ENCODE measurements at regions not wholly inside any gene's neighbourhood (a gene's known extent, or its start where the extent isn't known, plus 50 kb on each side); places are given as distances from the start of the nearest gene placed in this dataset.

DNA sequence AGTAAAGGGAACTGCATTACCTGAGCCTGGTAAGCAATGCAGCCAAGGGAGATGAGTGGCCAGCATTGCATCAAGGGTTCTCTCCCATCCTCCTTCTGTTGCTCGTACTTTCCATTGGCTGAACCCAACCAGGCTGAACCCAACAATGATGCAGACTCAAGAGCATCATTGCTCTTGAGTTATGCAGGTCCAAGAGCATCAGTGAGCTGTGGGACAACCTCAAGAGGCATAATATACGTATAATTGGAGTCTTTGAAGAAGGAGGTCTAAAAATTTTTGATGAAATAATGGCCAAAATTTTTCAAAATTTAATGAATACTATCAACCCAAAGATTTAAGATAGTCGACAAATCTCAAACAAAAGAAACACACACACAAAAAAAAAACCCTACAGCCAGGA, 213.0 kb downstream of the RNF152 start:
- in situ Hi-C loops (cut with MboI; ENCODE audit: low sequenced_read_pairs): no loop called here

DNA sequence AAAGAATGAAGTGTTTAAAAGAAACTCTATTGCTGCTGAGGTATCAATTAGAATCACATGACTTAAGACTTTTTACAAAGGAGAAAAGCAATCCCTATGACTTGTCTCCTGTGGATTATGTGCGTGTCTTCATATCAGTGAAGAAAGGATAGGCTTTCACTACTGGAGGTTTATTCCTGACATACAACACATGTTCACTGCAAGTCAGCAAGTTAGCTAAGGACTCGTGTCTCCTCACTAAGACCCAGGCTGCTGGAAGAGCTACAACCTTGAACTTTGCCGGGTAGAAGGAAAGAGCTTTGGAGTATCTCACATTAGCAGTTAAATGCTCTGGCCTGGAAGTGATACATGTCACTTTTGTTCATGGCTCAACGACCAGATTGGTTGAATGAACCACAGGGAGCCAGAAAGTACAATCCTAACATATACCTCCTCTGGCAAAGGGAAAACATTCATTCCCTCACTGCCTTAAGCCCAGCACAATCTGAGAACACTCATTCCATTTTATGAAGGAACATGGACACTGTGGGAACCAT, 215.3 kb downstream of the RNF152 start:
- in situ Hi-C loops (cut with MboI; ENCODE audit: low sequenced_read_pairs): no loop called here

DNA sequence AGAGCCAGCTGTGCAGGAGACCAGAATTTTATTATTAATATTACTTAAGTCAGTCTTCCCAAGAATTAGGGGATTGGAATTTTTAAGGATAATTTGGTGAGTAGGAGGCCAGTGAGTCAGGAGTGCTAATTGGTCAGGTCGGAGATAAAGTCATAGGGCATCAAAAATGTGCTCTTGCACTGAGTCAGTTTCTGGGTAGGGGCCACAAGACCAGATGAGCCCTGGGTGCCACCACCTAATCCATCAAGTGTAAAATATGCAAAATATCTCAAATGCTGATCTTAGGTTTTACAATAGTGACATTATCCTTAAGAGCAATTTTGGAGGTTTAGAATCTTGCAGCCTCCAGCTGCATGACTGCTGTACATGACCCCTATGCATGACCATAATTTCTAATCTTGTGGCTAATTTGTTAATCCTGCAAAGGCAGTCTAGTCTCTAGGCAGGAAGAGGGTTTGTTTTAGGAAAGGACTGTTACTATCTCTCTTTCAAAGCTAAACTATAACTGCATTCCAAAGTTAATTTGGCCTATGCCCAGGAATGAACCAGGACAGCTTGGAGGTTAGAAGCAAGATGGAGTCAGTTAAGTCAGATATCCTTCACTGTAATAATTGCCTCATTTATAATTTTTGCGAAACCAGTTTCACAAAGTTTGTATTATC, 215.9 kb downstream of the RNF152 start:
- in situ Hi-C loops (cut with MboI; ENCODE audit: low sequenced_read_pairs): no loop called here

DNA sequence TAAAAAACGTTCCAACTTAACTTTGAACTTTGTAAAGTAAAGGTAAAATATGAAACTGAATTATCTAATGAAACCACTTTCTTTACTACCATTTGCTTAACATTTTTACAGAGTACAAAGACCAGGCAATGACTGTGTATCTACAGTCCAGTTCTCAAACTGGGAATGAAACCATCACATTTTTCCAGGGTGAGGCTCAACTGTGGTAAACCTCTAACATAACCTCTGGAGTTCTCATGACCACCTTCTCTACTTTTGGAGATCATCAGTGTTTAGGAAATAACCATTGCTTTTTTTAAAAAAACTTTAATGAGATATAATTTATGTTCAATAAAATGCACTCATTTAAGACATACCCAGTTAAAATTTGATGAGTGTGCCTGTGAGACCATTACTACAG, 223.5 kb downstream of the RNF152 start:
- in situ Hi-C loops (cut with MboI; ENCODE audit: low sequenced_read_pairs): no loop called here

DNA sequence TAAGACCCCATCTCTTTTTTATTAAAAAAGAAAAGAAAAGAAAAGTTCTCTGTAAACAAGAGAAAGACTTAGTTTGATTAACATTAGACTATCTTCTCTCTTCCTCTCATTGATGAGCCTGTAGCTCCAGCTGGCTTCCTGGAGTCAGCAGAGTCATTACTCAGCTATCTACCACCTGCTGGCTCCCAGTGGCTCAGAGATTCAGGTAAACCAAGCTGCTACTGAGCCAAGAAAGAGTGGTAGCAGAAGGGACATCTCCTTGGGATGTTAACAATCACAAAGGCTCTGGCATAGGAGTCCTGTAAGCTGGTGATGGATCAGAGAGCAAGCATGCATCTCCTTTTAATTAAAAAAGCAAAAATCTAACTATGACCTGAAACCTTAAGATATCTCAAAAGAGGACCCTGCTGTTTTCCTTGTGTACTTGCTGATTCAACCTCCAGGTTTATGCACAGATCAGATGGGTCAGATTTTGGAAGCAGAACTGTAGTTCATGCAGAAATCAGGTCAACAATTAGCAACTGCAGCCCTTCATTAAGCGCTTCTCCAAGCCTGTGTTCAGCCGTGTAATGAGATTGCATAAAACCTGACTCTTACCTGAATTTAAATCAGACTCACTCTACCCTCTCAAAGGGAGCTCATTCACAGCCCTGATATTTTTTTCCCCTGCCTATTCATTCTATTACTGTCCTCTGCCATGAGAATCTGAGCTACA, 225.8 kb downstream of the RNF152 start:
- in situ Hi-C loops (cut with MboI; ENCODE audit: low sequenced_read_pairs): no loop called here

DNA sequence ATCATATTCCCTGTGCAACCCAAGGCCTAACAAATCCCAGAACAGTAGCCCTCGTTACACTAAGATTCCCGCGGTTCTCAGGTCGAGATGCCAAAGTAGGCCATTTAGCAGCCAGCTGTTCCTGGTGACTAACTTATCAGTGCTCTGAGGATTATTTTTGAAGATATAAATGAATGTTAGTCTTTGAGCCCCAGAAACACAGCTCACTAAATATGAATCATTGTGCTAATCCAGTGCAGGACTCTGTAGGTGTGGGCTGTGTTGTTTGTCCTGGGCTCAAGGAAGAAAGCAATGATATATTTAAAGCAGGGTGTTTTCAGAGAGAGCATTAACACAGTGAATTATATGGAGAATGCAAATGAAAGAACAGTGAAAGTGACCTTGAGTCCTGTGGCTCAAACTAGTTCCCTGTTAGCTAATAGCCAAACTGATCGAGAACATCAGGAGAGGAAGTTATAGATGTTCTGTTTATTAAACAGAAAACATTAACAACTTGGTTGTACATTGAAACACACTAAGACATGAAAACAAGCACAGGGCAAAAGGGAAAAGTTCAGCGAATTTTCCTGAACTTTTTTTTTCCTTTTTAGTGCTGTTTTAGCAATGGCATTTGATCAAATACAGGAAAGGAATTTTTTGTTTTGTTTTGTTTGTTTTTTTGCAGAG, 228.3 kb downstream of the RNF152 start:
- in situ Hi-C loops (cut with MboI; ENCODE audit: low sequenced_read_pairs): no loop called here

DNA sequence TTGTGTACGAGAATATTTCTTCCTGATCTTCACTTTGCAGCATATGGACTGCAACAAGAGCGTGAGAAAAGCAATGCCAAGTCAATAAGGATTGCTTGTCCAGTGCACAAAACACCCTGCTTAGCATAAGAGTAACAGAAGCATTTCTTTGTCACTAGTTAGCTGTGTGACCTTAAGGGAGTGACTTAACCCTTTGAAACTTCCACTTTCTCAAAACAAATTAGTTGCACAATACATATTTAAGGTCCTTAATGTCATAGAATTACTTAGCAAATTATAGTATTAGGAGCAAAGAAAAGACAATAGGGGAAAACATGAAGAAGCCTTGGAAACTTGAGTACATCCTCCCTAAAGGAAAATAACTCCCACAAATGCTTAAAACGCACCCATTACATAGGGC, 230.1 kb downstream of the RNF152 start:
- in situ Hi-C loops (cut with MboI; ENCODE audit: low sequenced_read_pairs): no loop called here

DNA sequence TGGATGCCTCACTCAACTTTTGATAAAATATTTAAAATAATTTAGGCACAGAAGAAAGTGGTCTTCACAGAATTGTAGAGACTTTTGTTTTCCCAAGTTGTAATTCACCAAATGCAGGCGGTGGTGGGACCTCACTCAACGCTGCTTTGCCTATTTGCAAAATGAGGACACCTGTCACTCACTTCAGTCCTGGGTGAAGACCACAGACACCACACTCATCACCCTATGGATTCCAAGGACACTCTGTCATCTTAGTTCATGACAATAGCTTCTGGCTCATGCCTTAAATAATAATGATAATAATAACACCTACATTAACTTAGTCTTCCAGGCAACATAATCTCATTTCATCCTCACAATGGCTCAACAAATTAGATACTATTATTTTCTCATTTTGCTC, 234.4 kb downstream of the RNF152 start:
- in situ Hi-C loops (cut with MboI; ENCODE audit: low sequenced_read_pairs): no loop called here

DNA sequence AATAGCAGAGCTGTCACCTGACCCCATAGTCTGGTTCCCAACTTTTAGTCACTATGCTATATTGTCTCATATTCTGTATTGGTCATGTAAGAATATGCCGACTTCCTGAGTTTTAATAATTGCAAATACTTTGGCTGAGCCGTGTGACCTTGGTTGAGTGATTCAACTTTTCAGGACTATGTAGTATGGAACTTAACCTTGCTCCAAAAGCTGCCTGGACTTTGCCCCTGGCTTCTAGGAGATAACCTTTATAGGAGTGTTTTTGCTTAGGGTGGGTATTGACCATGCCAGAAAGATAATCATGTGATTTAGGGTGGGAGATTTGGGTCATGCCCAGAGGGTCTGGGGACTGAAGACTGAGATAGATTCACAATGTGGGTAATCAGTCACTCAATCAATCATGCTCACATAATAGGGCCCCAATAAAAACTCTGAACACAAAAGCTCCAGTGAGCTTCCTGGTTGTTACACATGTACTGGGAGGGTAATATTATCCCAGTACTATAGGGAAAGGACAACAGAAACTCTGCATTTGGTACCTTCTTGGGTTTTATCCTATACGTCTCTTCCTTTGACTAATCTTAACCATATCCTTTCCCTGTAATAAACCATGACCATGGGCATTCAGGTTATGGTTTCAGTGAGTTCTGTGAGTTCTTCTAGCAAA, 235.6 kb downstream of the RNF152 start:
- in situ Hi-C loops (cut with MboI; ENCODE audit: low sequenced_read_pairs): no loop called here

DNA sequence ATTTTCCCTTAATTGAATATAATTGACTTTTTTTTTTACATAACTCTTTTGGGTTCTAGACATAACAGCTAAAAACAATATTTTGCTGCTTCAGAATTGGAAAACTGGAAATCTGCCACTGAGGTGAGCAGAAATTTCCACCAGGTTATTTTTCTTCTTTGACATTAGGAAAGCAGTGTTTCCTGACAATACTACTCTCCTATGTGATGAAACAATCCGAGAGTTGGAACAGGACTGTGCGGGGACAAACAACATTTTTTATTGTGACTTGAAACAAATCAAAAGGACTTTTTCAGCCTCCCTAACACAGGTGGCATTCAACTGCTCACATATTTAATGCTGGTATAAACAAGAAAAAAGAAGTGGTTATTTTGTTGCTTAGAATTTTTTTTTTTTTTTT, 237.2 kb downstream of the RNF152 start:
- in situ Hi-C loops (cut with MboI; ENCODE audit: low sequenced_read_pairs): no loop called here

DNA sequence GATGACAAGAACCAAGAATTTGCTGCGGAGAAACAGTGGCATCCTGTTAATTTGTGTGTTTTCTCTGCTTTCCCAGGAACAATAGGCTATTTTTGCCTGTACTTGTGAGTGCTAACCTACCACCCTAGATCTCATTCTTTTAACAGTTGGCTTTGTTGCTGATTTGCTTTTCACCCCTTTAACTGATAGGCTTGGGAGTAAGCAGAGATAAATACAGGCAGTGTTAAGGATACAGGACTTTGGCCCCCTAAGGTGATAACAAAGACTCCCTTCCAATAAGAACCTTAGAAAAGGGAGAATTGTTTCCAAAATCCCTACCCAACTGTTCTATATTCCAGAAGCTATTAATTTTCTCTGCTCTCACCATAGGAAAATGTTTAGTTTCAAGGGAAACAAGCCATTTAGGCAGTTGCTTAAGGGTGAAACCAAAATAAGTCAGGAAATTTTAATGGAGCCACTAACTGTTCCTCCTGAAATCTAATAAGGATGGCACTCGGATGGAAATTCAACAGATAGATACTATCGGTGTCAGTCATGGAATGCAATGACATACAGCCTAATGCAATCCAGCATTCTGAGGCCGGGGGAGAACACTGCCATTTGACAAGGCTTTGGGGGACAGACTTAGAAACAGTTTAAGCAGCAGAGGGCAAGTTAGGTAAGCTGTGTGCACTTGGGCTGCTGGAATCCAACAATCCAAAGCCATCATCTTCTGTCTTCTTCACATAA, 238.8 kb downstream of the RNF152 start:
- in situ Hi-C loops (cut with MboI; ENCODE audit: low sequenced_read_pairs): no loop called here

DNA sequence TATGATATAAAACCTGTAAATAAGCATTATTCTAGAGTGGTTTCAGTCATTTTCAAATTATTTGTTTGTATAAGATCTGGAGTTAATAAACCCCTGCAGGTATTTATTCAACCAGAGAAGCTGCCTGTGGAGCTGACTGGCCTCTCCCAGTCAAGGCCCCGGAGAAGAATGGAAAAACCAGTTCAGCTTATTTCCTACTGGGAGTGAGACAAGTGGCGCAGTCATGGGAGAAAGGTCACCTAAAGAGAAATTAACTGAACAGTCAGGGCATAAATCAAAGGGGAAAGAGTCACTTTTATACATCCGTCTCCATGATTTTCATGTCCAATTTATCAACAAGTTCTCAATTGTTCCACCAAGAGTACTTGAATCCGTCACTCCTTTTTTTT, 240.9 kb downstream of the RNF152 start:
- in situ Hi-C loops (cut with MboI; ENCODE audit: low sequenced_read_pairs): no loop called here

DNA sequence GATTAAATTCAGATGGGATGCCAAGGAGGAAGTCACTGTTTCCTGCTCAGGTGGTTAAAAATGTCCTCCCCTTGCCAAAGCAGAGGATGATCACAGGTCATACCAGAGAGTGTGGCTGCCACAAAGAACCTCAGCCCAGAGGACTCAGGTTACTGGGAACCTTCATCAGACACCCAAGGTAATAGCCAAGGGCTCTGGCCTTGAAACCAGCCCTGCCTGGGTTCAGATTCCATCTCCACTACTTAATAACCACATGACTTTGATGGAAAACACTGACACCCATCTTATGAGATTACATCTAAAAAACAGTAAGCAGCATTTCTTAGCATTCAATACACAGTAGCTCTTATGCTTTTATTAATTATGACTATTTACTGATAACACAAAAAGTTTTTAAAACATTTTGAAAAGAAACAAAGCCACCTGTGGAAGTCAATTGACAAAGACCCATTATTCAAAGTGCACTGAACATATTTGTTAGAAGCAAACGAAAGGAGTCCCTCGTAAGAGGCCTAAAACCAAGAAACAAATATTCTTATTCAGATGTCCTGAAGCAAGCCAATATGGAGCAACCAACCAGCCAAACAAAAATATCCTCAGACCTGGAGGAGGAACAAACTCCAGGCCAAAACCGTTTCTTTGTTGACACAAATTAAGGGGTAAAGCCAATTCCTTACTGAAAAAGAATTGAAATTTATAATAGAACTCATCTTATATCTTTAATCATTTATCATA, 241.5 kb downstream of the RNF152 start:
- in situ Hi-C loops (cut with MboI; ENCODE audit: low sequenced_read_pairs): no loop called here

DNA sequence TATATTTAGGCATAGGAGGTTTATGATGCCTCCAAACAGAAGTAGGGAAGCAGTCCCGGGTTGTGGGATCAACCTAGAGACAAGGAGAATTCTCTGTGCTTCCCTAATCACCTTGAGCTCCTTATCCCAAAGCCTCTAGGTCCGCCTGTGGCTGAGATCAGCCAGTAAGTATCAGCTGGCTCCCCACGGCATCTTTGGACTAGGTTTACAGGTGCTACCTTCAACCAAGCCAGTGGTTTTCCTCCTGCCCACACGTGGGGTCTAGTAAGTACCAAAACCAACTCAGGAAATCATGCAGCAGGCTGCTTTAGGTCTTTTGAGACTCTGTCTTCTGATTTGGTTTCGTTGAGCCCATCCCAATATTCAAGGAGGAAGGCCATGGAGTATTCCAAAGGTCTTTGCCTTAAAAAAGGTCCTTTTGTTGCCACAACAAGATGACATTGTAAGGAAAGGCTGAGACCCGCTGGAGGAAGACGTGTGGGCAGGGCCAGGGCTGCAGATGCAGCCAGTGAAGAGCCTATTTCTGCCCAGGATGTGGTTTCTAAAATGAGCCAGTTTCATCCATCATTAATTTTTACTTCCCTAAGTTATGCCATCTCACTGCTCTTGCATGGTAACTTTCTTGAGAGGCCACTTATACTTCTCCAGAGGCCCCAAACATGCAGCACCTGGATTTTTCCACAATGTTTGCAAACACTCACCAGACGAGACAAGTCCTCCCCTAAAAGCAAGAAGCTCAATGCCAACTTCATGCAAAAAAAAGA, 248.7 kb downstream of the RNF152 start:
- in situ Hi-C loops (cut with MboI; ENCODE audit: low sequenced_read_pairs): no loop called here

DNA sequence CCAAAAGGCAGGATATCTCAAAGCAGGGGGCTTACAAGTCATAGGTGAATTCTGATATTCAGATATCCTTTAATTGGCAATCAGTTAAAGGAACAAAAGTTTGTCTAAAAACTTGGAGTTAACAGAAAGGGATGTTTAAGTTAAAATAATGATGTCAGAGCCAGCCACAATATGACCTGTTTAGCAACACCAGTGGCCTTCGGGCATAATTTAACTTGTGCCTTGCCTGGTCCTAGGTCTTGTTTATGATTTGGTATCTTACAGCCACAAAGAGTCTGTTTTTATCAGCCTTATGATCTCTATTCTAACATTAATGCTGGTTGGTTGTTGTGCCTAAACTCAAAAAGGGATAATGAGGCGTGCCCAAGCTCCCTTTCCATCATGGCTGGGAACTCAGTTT, 252.9 kb downstream of the RNF152 start:
- in situ Hi-C loops (cut with MboI; ENCODE audit: low sequenced_read_pairs): loop anchor here (10.0 kb wide), 1 partner anchor 495 kb away; no protein-coding TSS in a partner anchor

DNA sequence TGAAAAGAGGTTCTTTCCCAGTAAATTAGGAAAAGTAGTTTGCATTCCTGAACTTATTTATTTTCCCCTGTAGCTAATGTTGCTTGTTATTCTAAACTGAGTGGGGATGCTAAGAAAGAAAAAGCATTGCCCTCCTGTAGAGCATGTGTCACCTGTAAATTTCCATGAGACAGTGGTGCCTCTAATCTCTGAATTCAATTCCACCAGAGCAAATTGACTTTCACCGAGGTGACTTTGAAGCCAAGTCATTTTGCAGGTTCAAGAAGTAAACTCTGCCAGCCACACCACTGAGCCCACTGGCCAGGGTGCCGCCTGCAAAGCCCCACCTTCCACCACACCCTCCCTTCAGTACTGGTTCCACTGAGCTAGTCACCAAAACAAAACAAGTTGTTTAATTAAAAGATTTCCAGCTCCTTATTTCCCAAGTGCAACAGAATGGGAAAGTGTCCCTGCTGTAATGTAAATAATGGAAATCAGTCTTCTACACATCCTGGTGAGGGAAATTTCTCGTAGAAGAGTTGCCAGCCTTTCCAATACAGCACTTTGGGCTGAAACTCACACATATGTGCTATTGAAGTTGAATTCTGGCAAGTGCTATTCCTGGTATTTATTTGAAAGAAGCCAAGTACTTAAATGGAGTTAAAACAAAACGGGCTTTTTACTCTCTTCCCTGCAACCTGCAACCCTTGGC, 254.8 kb downstream of the RNF152 start:
- in situ Hi-C loops (cut with MboI; ENCODE audit: low sequenced_read_pairs): loop anchor here (10.0 kb wide), 1 partner anchor 497 kb away; no protein-coding TSS in a partner anchor

DNA sequence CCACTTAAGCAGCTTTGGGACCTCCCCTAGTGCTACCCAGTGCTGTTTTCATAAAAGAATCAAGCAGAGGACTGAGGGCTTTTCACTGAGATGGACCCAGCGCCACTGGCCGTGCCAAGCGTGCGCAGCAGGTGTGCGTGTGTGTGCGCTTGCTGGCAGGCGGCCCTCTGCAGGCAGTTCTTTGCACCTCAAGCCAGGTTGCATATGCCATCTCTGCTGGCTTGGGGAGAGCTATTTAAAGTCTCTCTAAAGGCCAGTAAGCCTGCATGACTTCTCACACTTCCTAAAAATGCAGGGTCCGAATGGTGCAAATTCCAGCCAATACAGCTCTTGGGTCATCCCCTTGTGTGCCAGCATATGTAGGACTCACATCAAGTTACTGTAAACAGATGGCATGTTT, 255.5 kb downstream of the RNF152 start:
- in situ Hi-C loops (cut with MboI; ENCODE audit: low sequenced_read_pairs): loop anchor here (10.0 kb wide), 1 partner anchor 497 kb away; no protein-coding TSS in a partner anchor

DNA sequence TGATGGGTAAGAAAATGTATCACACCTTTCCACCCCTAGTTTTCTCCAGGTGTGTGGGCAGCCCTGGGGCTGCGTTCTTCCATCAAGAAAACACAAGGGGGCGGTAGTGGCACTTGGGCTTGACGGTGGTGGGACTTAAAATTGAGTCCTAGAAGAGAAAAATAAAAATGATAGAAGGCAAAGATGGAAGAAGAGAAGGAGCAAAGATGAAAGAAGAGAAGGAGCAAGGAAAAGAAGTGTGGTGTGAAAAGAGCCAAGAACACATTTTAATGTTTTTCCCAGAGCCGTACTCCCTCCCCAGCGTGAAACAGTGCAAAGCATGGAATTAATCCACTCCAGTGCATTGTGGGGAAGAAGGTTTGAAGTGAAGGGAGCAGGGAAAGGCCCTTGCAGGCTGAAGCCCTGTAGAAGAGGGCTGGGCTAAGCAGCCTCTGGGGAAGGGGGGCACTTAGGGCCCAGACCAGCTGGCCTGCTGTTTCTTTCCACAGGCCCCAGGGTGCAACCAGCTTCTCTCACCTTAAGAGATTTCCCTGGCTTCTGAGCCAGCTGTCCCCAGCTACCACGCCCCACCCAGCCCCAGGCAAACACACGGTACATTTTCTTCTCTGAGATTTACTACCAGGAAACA, 256.8 kb downstream of the RNF152 start:
- in situ Hi-C loops (cut with MboI; ENCODE audit: low sequenced_read_pairs): loop anchor here (10.0 kb wide), 1 partner anchor 499 kb away; no protein-coding TSS in a partner anchor

Measured in HL-60/S4 treated with retinoic acid at 250 ng/mL for 4 days and 3 days (cell line).